WTC11 (cell line): ENCODE measurements at regions not wholly inside any gene's neighbourhood (a gene's known extent, or its start where the extent isn't known, plus 50 kb on each side); places are given as distances from the start of the nearest gene placed in this dataset.
A peak's percentile ranks its signal among the peaks of the same experiment; 100 is the strongest.

Experiments used
- ATAC-seq: fragments of 200-7000 bp; cut with Tn5 transposase; 2 replicates; pipeline ENCODE4 v1.10.0; 2021; ENCODE audit warnings: mild to moderate bottlenecking, moderate library complexity
- CTCF ChIA-PET: fragments of 300-600 bp; sonication (Branson Sonifier 250); formaldehyde crosslinking; loops from one replicate; lab custom pipeline; 2021; ENCODE audit warnings: antibody characterized with exemption; lab: Charles Lee
- POLR2A ChIA-PET: fragments of 350-600 bp; sonication (Branson Sonifier 250); formaldehyde crosslinking; loops from one replicate; lab custom pipeline; 2021; ENCODE audit warnings: antibody characterized with exemption; lab: Charles Lee
- DNase-seq: peaks from one replicate; pipeline ENCODE4 v3.0.0; 2021; ENCODE audit warnings: low spot score
- H3K27ac Mint-ChIP-seq: 2 replicates; pipeline ENCODE4 v1.8.0; 2021; ENCODE audit warnings: mixed read lengths
- H3K27me3 Mint-ChIP-seq: 2 replicates; pipeline ENCODE4 v1.8.0; 2021; ENCODE audit warnings: low read depth, mild to moderate bottlenecking, moderate library complexity, mixed read lengths
- H3K36me3 Mint-ChIP-seq: 2 replicates; pipeline ENCODE4 v1.8.0; 2021; ENCODE audit warnings: mixed read lengths
- H3K4me1 Mint-ChIP-seq: 2 replicates; pipeline ENCODE4 v1.8.0; 2022; ENCODE audit warnings: mixed read lengths
- H3K4me3 Mint-ChIP-seq: 2 replicates; pipeline ENCODE4 v1.8.0; 2021; ENCODE audit warnings: mild to moderate bottlenecking, moderate library complexity, mixed read lengths
- H3K9me3 Mint-ChIP-seq: 2 replicates; pipeline ENCODE4 v1.8.0; 2021; ENCODE audit warnings: mixed read lengths
- EMX1 ChIP-seq: fragments of 250-450 bp; sonication (Bioruptor Pico); IDR thresholded peaks from 2 replicates; pipeline ENCODE4 v1.8.0; 2021; ENCODE audit warnings: mild to moderate bottlenecking
- ESRRA ChIP-seq: sonication (generic); formaldehyde crosslinking; IDR thresholded peaks from 2 replicates; pipeline ENCODE4 v1.8.1; 2022; ENCODE audit warnings: mild to moderate bottlenecking, missing genetic modification reagents, borderline replicate concordance
- GRHL2 ChIP-seq: fragments of 250-450 bp; sonication (Bioruptor Pico); IDR thresholded peaks from 2 replicates; pipeline ENCODE4 v1.8.0; 2022; ENCODE audit warnings: mild to moderate bottlenecking, moderate library complexity; ENCODE audit not compliant: insufficient replicate concordance, severe bottlenecking
- NR2C2 ChIP-seq: sonication (generic); formaldehyde crosslinking; IDR thresholded peaks from 2 replicates; pipeline ENCODE4 v1.8.0; 2022; ENCODE audit warnings: mild to moderate bottlenecking, missing genetic modification reagents
- NR3C1 ChIP-seq: sonication (generic); formaldehyde crosslinking; conservative IDR thresholded peaks from 2 replicates; pipeline ENCODE4 v1.8.1; 2023; ENCODE audit warnings: low read depth, mild to moderate bottlenecking, missing genetic modification reagents
- SP1 ChIP-seq: sonication (generic); formaldehyde crosslinking; conservative IDR thresholded peaks from 2 replicates; pipeline ENCODE4 v1.8.1; 2022; ENCODE audit warnings: missing genetic modification reagents
- ZNF317 ChIP-seq: sonication (generic); formaldehyde crosslinking; IDR thresholded peaks from 2 replicates; pipeline ENCODE4 v1.8.1; 2023; ENCODE audit warnings: low read depth, mild to moderate bottlenecking, moderate library complexity, missing genetic modification reagents, borderline replicate concordance
- ZNF416 ChIP-seq: fragments of 250-450 bp; sonication (Bioruptor Pico); IDR thresholded peaks from 2 replicates; pipeline ENCODE4 v1.9.0; 2021; ENCODE audit warnings: mild to moderate bottlenecking, inconsistent platforms
- ZNF423 ChIP-seq: fragments of 250-450 bp; sonication (Bioruptor Pico); IDR thresholded peaks from 2 replicates; pipeline ENCODE4 v2.1.2; 2022; ENCODE audit warnings: mild to moderate bottlenecking, moderate library complexity
- TF ChIP-seq, protein P1 (sequence below): sonication (generic); formaldehyde crosslinking; conservative IDR thresholded peaks from 2 replicates; pipeline ENCODE4 v1.8.1; 2022; ENCODE audit warnings: mild to moderate bottlenecking, missing genetic modification reagents
- TF ChIP-seq, protein P2 (sequence below): sonication (generic); formaldehyde crosslinking; IDR thresholded peaks from 2 replicates; pipeline ENCODE4 v1.8.0; 2022; ENCODE audit warnings: mild to moderate bottlenecking, missing genetic modification reagents
- TF ChIP-seq, protein P3 (sequence below): sonication (generic); formaldehyde crosslinking; IDR thresholded peaks from 2 replicates; pipeline ENCODE4 v1.8.0; 2022; ENCODE audit warnings: mild to moderate bottlenecking, missing genetic modification reagents
- TF ChIP-seq, protein P4 (sequence below): fragments of 250-450 bp; sonication (Bioruptor Pico); IDR thresholded peaks from 2 replicates; pipeline ENCODE4 v1.9.0; 2021; ENCODE audit warnings: moderate library complexity, mild to moderate bottlenecking, inconsistent platforms, borderline replicate concordance
- TF ChIP-seq, protein P5 (sequence below): fragments of 250-450 bp; sonication (Bioruptor Pico); IDR thresholded peaks from 2 replicates; pipeline ENCODE4 v1.9.0; 2021; ENCODE audit warnings: mild to moderate bottlenecking
- TF ChIP-seq, protein P6 (sequence below): fragments of 250-450 bp; sonication (Bioruptor Pico); IDR thresholded peaks from 2 replicates; pipeline ENCODE4 v1.9.0; 2021; ENCODE audit warnings: mild to moderate bottlenecking
- TF ChIP-seq, protein P7 (sequence below): sonication (generic); formaldehyde crosslinking; IDR thresholded peaks from 2 replicates; pipeline ENCODE4 v1.8.0; 2023; ENCODE audit warnings: missing genetic modification reagents

DNA sequence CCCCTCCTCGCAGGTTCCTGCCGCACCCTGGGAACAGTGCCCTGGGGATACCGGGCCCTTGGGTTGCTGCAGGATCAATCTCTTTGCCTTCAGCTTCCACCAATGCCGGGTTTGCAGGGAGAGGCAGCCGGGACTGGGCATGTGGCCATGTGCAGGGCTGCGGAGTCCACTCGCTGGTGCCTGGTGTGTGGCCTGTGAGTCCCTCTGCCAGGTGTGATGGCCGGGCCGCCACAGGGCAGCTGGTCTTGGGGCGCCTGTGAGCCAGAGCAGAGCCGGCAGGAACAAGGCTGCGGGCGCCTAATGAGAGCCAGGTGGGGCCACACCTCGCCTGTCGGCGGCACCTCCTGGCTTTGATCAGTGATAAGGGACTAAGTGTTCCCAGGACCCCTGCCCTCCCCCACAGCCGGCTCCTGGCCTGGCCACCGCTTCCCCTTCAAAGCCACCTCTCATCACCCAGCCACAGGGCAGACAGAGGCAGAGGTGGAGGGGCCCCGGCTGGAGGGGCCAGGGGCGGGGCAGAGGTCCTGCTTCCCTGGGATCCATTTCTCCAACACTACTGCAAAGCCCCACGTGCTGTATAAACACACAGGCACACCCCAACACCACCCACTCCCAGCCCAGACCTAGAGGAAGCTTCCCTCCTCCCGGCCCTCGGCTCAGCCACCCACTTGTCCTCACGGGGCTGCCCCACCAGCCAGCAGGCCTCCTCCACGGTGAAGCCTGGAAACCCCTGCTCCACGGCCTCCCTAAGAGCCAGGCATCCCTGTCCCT is 132.7 kb downstream of the CPZ start:
- ATAC-seq (peak; percentile 34; the same call in 1 of the 2 replicates), DNase-seq (no peak)
- no peak overlapping the region for H3K27ac Mint-ChIP-seq
- ChIA-PET CTCF (interaction anchor here (1.0 to 1.3 kb wide), 2 partner anchors 9 to 37 kb away, joined by 3 to 4 read pairs; no protein-coding TSS in a partner anchor), POLR2A (interaction anchor here (0.6 to 0.8 kb wide), 2 partner anchors 20 to 1378 kb away, joined by 3 to 4 read pairs; no protein-coding TSS in a partner anchor)
- TF ChIP-seq, protein P1, sequence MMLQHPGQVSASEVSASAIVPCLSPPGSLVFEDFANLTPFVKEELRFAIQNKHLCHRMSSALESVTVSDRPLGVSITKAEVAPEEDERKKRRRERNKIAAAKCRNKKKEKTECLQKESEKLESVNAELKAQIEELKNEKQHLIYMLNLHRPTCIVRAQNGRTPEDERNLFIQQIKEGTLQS: no peak
- TF ChIP-seq ZNF416 (no peak), NR2C2 (no peak), SP1 (CRISPR knock-in tag) (no peak), ESRRA (no peak), GRHL2 (CRISPR knock-in tag) (no peak), NR3C1 (CRISPR knock-in tag) (no peak), ZNF317 (CRISPR knock-in tag) (no peak), EMX1 (CRISPR knock-in tag) (no peak), ZNF423 (no peak)
- TF ChIP-seq, protein P2, sequence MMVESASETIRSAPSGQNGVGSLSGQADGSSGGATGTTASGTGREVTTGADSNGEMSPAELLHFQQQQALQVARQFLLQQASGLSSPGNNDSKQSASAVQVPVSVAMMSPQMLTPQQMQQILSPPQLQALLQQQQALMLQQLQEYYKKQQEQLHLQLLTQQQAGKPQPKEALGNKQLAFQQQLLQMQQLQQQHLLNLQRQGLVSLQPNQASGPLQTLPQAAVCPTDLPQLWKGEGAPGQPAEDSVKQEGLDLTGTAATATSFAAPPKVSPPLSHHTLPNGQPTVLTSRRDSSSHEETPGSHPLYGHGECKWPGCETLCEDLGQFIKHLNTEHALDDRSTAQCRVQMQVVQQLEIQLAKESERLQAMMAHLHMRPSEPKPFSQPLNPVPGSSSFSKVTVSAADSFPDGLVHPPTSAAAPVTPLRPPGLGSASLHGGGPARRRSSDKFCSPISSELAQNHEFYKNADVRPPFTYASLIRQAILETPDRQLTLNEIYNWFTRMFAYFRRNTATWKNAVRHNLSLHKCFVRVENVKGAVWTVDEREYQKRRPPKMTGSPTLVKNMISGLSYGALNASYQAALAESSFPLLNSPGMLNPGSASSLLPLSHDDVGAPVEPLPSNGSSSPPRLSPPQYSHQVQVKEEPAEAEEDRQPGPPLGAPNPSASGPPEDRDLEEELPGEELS (CRISPR knock-in tag): no peak
- TF ChIP-seq, protein P3, sequence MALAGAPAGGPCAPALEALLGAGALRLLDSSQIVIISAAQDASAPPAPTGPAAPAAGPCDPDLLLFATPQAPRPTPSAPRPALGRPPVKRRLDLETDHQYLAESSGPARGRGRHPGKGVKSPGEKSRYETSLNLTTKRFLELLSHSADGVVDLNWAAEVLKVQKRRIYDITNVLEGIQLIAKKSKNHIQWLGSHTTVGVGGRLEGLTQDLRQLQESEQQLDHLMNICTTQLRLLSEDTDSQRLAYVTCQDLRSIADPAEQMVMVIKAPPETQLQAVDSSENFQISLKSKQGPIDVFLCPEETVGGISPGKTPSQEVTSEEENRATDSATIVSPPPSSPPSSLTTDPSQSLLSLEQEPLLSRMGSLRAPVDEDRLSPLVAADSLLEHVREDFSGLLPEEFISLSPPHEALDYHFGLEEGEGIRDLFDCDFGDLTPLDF (CRISPR knock-in tag): no peak
- TF ChIP-seq, protein P4, sequence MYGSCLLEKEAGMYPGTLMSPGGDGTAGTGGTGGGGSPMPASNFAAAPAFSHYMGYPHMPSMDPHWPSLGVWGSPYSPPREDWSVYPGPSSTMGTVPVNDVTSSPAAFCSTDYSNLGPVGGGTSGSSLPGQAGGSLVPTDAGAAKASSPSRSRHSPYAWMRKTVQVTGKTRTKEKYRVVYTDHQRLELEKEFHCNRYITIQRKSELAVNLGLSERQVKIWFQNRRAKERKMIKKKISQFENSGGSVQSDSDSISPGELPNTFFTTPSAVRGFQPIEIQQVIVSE: no peak
- TF ChIP-seq, protein P5, sequence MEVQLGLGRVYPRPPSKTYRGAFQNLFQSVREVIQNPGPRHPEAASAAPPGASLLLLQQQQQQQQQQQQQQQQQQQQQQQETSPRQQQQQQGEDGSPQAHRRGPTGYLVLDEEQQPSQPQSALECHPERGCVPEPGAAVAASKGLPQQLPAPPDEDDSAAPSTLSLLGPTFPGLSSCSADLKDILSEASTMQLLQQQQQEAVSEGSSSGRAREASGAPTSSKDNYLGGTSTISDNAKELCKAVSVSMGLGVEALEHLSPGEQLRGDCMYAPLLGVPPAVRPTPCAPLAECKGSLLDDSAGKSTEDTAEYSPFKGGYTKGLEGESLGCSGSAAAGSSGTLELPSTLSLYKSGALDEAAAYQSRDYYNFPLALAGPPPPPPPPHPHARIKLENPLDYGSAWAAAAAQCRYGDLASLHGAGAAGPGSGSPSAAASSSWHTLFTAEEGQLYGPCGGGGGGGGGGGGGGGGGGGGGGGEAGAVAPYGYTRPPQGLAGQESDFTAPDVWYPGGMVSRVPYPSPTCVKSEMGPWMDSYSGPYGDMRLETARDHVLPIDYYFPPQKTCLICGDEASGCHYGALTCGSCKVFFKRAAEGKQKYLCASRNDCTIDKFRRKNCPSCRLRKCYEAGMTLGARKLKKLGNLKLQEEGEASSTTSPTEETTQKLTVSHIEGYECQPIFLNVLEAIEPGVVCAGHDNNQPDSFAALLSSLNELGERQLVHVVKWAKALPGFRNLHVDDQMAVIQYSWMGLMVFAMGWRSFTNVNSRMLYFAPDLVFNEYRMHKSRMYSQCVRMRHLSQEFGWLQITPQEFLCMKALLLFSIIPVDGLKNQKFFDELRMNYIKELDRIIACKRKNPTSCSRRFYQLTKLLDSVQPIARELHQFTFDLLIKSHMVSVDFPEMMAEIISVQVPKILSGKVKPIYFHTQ: no peak
- TF ChIP-seq, protein P6, sequence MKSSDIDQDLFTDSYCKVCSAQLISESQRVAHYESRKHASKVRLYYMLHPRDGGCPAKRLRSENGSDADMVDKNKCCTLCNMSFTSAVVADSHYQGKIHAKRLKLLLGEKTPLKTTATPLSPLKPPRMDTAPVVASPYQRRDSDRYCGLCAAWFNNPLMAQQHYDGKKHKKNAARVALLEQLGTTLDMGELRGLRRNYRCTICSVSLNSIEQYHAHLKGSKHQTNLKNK (CRISPR knock-in tag): no peak
- TF ChIP-seq, protein P7, sequence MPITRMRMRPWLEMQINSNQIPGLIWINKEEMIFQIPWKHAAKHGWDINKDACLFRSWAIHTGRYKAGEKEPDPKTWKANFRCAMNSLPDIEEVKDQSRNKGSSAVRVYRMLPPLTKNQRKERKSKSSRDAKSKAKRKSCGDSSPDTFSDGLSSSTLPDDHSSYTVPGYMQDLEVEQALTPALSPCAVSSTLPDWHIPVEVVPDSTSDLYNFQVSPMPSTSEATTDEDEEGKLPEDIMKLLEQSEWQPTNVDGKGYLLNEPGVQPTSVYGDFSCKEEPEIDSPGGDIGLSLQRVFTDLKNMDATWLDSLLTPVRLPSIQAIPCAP (CRISPR knock-in tag): no peak
- peaks cover 6% of the 10 kb centered on the region; the same call in 1 of the 2 replicates for H3K4me1 Mint-ChIP-seq
- no peak overlapping the region for H3K4me3 Mint-ChIP-seq
- H3K9me3 Mint-ChIP-seq: no peaks in the 10 kb centered on the region
- no peaks in the 10 kb centered on the region for H3K36me3 Mint-ChIP-seq
- no peaks in the 10 kb centered on the region for H3K27me3 Mint-ChIP-seq
